ENCODE measurements at regions not wholly inside any gene's neighbourhood (a gene's known extent, or its start where the extent isn't known, plus 50 kb on each side); places are given as distances from the start of the nearest gene placed in this dataset.

DNA sequence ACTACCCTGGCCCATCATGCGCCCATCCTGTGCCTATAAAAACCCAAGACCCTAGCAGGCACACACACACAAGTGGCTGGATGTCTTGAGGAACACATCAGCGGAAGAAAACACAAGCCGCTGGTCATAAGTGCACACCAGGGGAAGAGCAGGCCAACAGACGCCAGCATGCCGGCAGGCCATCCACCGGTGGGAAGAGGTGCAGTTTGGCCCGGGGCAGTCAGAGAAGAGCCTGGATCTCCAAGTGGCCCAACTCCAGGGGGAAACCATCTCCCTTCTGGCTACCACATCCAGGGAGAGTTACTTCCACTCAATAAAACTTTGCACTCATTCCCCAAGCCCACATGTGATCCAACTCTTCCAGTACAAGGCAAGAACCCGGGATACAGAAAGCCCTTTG lies 2001.3 kb upstream of the NUDT12 start:
- no peak overlapping the region for H3K4me3 Mint-ChIP-seq
- no peak overlapping the region for H3K27ac Mint-ChIP-seq
- H3K27me3 Mint-ChIP-seq: no peaks in the 10 kb centered on the region
- no peaks in the 10 kb centered on the region for H3K36me3 Mint-ChIP-seq (ENCODE audit: low read depth)
- no peak for DNase-seq
- no peaks in the 10 kb centered on the region for H3K4me1 Mint-ChIP-seq
- peaks cover 15% of the 10 kb centered on the region for H3K9me3 Mint-ChIP-seq
- no peak for ATAC-seq

GRCh38 chr5:105554568-105555169 lies 1992.1 kb upstream of the NUDT12 start:
- Mint-ChIP-seq H3K4me3 (no peak overlapping the region), H3K4me1 (no peaks in the 10 kb centered on the region), H3K27ac (no peak overlapping the region), H3K9me3 (peaks cover 8% of the 10 kb centered on the region), H3K36me3 (ENCODE audit: low read depth) (no peaks in the 10 kb centered on the region), H3K27me3 (no peaks in the 10 kb centered on the region)
- DNase-seq (no peak), ATAC-seq (no peak)

- Mint-ChIP-seq H3K4me1 (no peaks in the 10 kb centered on the region), H3K9me3 (peaks cover 4% of the 10 kb centered on the region), H3K36me3 (ENCODE audit: low read depth) (no peaks in the 10 kb centered on the region), H3K4me3 (no peak overlapping the region), H3K27ac (no peak overlapping the region), H3K27me3 (no peaks in the 10 kb centered on the region)
- ATAC-seq (no peak), DNase-seq (no peak)
Observed at GRCh38 chr5:105544300-105544699, 1981.7 kb upstream of the NUDT12 start.

DNA sequence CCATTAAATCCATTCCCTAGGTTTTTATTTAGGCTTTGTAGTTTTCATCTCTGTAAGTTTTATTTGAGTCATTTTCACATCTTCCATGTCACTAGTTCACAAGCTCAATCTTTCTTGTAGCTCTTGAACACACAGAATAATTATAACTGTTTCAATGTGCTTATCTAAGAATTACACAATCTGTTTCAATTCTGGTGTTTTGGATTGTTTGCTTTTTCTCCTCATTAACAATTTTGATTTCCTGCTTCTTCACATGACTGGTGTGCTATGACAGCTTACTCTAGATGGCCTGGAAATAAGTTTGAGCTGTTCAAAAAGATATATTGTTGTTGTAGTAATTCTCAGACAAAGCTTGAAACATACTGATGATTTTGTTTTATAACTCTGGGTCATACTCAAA lies 1974.1 kb upstream of the NUDT12 start:
- Mint-ChIP-seq H3K4me1 (no peaks in the 10 kb centered on the region), H3K4me3 (no peak overlapping the region), H3K27ac (no peak overlapping the region), H3K9me3 (no peaks in the 10 kb centered on the region), H3K27me3 (no peaks in the 10 kb centered on the region), H3K36me3 (ENCODE audit: low read depth) (no peaks in the 10 kb centered on the region)
- DNase-seq (no peak), ATAC-seq (no peak)

DNA sequence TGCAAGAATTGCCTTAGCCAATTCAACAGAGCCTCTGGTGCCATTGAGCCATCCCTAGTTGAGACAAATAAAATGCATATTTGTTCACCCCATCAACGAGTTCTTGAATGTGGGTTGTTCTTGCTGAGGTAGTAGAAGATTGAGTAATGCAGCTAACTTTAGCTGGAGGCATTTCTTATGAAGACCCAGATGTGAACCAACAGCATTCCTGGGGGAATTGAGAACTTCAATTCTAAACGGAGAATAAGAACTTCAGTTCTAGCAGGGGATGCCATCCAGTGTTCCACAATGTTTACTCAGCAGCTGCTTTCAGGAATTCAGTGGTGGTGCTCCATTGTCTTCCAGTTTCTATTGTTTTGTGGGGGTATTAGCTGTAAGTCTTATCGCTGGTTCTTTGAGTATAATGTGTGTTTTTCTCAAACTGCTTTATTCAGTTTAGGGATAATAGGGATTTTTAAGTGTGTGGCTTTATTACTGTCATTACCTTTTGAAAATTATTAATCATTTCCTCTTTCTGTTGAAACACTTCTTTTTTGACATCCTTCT lies 1968.2 kb upstream of the NUDT12 start:
- no peaks in the 10 kb centered on the region for H3K36me3 Mint-ChIP-seq (ENCODE audit: low read depth)
- H3K4me1 Mint-ChIP-seq: no peaks in the 10 kb centered on the region
- H3K9me3 Mint-ChIP-seq: peaks cover 11% of the 10 kb centered on the region

DNA sequence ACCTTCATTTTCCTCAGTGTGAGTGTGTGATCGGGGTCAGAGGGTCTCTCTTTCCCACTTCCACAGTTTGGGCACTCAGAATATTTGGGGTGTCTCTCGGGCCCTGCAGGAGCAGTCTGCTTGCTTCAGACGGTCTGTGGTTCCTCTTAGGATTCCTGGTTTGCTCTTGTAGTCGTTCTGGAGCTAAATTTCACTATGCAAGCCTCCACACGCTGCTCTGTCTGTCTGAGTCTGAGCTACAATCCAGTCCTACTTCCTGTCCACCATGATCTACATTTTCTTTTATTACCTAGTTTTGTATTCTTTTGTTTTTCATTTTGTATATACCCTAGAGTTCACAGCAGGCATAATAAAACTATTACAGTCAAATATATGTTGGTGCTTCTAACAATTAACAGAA lies 1967.3 kb upstream of the NUDT12 start:
- Mint-ChIP-seq H3K36me3 (ENCODE audit: low read depth) (no peaks in the 10 kb centered on the region), H3K4me3 (no peak overlapping the region), H3K27me3 (no peaks in the 10 kb centered on the region), H3K4me1 (no peaks in the 10 kb centered on the region), H3K27ac (no peak overlapping the region), H3K9me3 (peaks cover 11% of the 10 kb centered on the region)
- DNase-seq (no peak), ATAC-seq (no peak)

More for the DNA sequence above, 1968.2 kb upstream of the NUDT12 start:
- Mint-ChIP-seq H3K27ac (no peak overlapping the region), H3K27me3 (no peaks in the 10 kb centered on the region), H3K4me3 (no peak overlapping the region)
- ATAC-seq (no peak), DNase-seq (no peak)

- Mint-ChIP-seq H3K4me1 (no peaks in the 10 kb centered on the region), H3K4me3 (no peak overlapping the region), H3K27ac (no peak overlapping the region), H3K36me3 (ENCODE audit: low read depth) (no peaks in the 10 kb centered on the region), H3K9me3 (peaks cover 17% of the 10 kb centered on the region), H3K27me3 (no peaks in the 10 kb centered on the region)
- no peak for ATAC-seq
- DNase-seq: no peak
Observed at GRCh38 chr5:105508519-105508918, 1945.9 kb upstream of the NUDT12 start.

GRCh38 chr5:105506692-105507277 lies 1944.2 kb upstream of the NUDT12 start:
- DNase-seq (no peak), ATAC-seq (no peak)

DNA sequence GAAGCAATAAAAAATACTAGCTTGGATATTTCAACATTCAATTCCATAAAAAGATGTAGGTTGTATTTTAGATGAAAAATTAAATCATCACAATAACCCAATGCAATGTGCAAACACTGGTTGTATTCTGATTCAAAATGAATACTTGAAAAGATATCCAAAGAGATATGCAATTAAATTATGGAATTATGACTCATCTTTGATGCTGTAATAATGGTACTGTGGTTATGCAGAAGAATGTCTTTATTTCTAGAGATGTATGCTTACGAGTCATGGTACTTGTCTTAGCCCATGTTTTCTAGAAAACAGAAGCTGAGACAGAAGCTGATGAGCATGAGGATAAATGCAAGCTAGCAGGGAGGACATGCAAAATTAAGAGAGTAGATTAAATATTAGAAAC lies 1941.4 kb upstream of the NUDT12 start:
- no peak overlapping the region for H3K27ac Mint-ChIP-seq
- ATAC-seq (no peak), DNase-seq (no peak)
- no peaks in the 10 kb centered on the region for H3K36me3 Mint-ChIP-seq (ENCODE audit: low read depth)
- H3K27me3 Mint-ChIP-seq: no peaks in the 10 kb centered on the region
- H3K4me3 Mint-ChIP-seq: no peak overlapping the region
- H3K9me3 Mint-ChIP-seq: peaks cover 7% of the 10 kb centered on the region
- no peaks in the 10 kb centered on the region for H3K4me1 Mint-ChIP-seq

More at GRCh38 chr5:105506692-105507277, 1944.2 kb upstream of the NUDT12 start:
- peaks cover 12% of the 10 kb centered on the region for H3K9me3 Mint-ChIP-seq
- H3K4me1 Mint-ChIP-seq: no peaks in the 10 kb centered on the region
- no peak overlapping the region for H3K4me3 Mint-ChIP-seq
- no peaks in the 10 kb centered on the region for H3K27me3 Mint-ChIP-seq
- no peak overlapping the region for H3K27ac Mint-ChIP-seq
- H3K36me3 Mint-ChIP-seq (ENCODE audit: low read depth): no peaks in the 10 kb centered on the region

- H3K4me1 Mint-ChIP-seq: no peaks in the 10 kb centered on the region
- no peak overlapping the region for H3K27ac Mint-ChIP-seq
- peaks cover 9% of the 10 kb centered on the region for H3K9me3 Mint-ChIP-seq
- no peak for DNase-seq
- ATAC-seq: no peak
- H3K27me3 Mint-ChIP-seq: no peaks in the 10 kb centered on the region
- no peaks in the 10 kb centered on the region for H3K36me3 Mint-ChIP-seq (ENCODE audit: low read depth)
- no peak overlapping the region for H3K4me3 Mint-ChIP-seq
Observed at GRCh38 chr5:105501315-105501714, 1938.7 kb upstream of the NUDT12 start.

GRCh38 chr5:105475401-105475800 lies 1912.8 kb upstream of the NUDT12 start:
- ATAC-seq: no peak
- H3K27me3 Mint-ChIP-seq: no peaks in the 10 kb centered on the region
- no peak for DNase-seq
- no peaks in the 10 kb centered on the region for H3K36me3 Mint-ChIP-seq (ENCODE audit: low read depth)
- peaks cover 4% of the 10 kb centered on the region for H3K9me3 Mint-ChIP-seq
- H3K4me3 Mint-ChIP-seq: no peak overlapping the region
- H3K27ac Mint-ChIP-seq: no peak overlapping the region
- no peaks in the 10 kb centered on the region for H3K4me1 Mint-ChIP-seq

DNA sequence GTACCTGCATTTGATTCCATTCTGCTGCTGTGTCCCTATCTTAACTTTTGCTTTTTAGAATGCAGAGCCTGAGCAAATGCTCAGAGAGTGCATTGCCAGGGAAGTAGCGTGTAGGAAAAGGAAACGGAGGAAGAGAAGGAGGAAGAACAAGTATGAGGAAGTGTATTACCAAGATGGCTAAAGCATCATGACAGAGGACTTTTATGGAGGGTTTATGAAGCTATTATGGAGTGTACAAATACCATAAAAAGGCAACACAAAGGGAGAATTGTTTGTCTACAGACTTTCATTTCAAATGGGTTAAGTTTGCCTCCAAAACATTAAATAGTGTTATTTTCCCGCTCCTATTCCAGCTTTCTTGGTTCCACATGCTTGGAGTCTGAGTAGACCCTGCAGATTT lies 1899.8 kb upstream of the NUDT12 start:
- no peak overlapping the region for H3K4me3 Mint-ChIP-seq
- H3K27ac Mint-ChIP-seq: no peak overlapping the region
- H3K27me3 Mint-ChIP-seq: no peaks in the 10 kb centered on the region
- H3K4me1 Mint-ChIP-seq: no peaks in the 10 kb centered on the region
- DNase-seq: no peak
- H3K9me3 Mint-ChIP-seq: peaks cover 17% of the 10 kb centered on the region
- H3K36me3 Mint-ChIP-seq (ENCODE audit: low read depth): no peaks in the 10 kb centered on the region
- no peak for ATAC-seq

DNA sequence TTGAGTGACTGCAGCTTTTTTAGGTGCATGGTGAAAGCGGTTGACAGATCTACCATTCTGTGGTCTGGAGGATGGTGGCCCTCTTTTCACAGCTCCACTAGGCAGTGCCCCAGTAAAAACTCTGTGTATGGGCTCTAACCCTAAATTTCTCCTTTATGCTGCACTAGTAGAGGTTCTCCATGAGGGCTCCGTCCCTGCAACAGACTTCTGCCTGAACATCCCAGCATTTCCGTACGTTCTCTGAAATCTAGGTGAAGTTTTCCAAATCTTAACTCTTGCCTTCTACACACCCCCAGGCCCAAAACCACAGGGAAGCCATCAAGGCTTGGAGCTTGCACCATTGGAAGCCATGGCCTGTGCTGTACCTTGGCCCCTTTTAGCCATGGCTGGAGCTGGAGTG lies 1898.1 kb upstream of the NUDT12 start:
- Mint-ChIP-seq H3K27me3 (no peaks in the 10 kb centered on the region), H3K9me3 (peaks cover 21% of the 10 kb centered on the region), H3K27ac (no peak overlapping the region), H3K4me3 (no peak overlapping the region), H3K4me1 (no peaks in the 10 kb centered on the region), H3K36me3 (ENCODE audit: low read depth) (no peaks in the 10 kb centered on the region)
- no peak for ATAC-seq
- no peak for DNase-seq

DNA sequence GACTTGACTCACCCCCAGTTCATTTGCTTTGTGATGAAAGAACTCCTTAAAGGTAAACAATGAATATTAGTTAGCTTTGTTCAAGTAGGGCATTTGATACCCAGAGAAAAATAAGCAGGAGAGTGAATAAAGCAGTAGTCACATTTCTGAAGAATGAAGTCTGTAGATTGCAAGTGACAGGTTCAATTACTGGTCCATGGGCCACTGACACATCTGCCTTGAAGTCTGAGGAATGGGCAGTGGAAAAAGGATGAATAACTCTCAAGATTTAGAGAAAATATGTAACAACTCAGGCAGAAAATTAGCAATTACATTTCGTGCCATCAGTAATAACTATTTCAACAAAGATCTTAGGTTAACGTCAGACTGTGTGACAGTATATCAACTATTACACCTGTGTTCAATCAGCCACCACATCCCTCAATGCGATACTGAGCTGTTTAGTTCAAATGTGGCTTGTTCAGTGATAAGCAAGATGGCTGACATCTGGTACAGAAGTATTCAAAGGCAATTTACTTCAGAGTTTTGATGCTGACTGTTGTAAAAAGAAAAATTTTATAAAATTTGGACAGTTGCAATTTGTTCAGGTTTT lies 1890.7 kb upstream of the NUDT12 start:
- H3K27ac Mint-ChIP-seq: no peak overlapping the region

DNA sequence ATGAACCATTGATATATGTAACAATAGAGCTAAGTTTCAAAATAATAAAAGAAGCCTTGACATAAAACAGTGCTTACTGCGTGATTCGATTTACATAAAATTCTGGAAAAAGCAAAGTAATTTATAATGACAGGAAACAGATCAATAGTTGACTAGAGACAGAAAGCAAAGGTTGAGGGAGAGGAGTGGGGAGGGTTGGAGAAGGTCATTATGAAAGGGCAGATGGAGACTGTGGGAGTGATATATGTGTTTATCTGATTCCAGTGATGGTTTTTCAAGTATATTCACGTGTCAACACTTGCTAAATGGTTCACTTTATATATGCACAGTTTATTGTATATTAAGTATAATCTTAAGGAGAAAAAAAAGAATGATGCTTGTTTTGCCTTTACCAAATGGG lies 1885.7 kb upstream of the NUDT12 start:
- Mint-ChIP-seq H3K27ac (no peak overlapping the region), H3K4me1 (no peaks in the 10 kb centered on the region), H3K4me3 (no peak overlapping the region)

More for the DNA sequence above, 1890.7 kb upstream of the NUDT12 start:
- H3K4me3 Mint-ChIP-seq: no peak overlapping the region
- H3K36me3 Mint-ChIP-seq (ENCODE audit: low read depth): no peaks in the 10 kb centered on the region
- no peaks in the 10 kb centered on the region for H3K4me1 Mint-ChIP-seq
- H3K27me3 Mint-ChIP-seq: no peaks in the 10 kb centered on the region
- peaks cover 7% of the 10 kb centered on the region for H3K9me3 Mint-ChIP-seq
- ATAC-seq: no peak
- no peak for DNase-seq

More for the DNA sequence above, 1885.7 kb upstream of the NUDT12 start:
- ATAC-seq: no peak
- DNase-seq: no peak
- H3K9me3 Mint-ChIP-seq: peaks cover 7% of the 10 kb centered on the region
- no peaks in the 10 kb centered on the region for H3K36me3 Mint-ChIP-seq (ENCODE audit: low read depth)
- H3K27me3 Mint-ChIP-seq: no peaks in the 10 kb centered on the region

Measured in activated naive CD8-positive, alpha-beta T cell treated with anti-CD3 and anti-CD28 coated beads, Interleukin-2, amount 50 U/mL, for 24 hours (primary cell).